ENCODE measurements at regions not wholly inside any gene's neighbourhood (a gene's known extent, or its start where the extent isn't known, plus 50 kb on each side); places are given as distances from the start of the nearest gene placed in this dataset.

DNA sequence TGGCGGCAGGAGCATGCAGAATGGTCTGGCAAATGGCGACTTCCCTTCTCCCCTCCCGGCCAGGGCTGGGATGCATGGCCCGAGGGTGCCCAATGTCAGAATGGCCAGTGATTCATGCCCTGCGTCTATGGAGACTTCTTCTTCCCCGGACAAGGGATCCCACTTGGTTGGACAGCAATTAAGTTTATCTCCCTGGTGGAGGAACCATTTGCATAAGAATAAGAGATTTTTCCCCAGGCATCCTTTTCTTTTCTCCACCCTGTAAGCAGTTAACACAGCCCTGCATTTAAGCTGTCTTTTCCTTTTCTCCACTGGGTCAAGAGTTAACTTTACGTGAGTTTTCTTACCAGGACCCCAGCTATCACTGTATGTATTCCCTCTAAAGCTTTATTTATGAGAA, 856.6 kb downstream of the GLUD2 start:
- no peak overlapping the region for H3K9ac ChIP-seq (ENCODE audit: low read length)
- no peaks in the 10 kb centered on the region for H3K79me2 ChIP-seq (ENCODE audit: low read length)
- H3K4me1 ChIP-seq (ENCODE audit: low read length) = peaks cover 28% of the 10 kb centered on the region
- no peaks in the 10 kb centered on the region for H3K9me3 ChIP-seq (ENCODE audit: insufficient read depth, low read length)
- H3K4me2 ChIP-seq (ENCODE audit: low read length) = no peak overlapping the region
- no peaks in the 10 kb centered on the region for H3K27me3 ChIP-seq (ENCODE audit: low read depth, low read length)
- H3K4me3 ChIP-seq (ENCODE audit: low read length) = no peak overlapping the region
- H3K27ac ChIP-seq (ENCODE audit: low read length) = no peak overlapping the region
- 0 out of 2 replicates have a peak overlapping the region, but pooled peaks have one; percentile 23 for H2AFZ ChIP-seq (ENCODE audit: low read depth, low read length)
- TF ChIP-seq, protein P1, sequence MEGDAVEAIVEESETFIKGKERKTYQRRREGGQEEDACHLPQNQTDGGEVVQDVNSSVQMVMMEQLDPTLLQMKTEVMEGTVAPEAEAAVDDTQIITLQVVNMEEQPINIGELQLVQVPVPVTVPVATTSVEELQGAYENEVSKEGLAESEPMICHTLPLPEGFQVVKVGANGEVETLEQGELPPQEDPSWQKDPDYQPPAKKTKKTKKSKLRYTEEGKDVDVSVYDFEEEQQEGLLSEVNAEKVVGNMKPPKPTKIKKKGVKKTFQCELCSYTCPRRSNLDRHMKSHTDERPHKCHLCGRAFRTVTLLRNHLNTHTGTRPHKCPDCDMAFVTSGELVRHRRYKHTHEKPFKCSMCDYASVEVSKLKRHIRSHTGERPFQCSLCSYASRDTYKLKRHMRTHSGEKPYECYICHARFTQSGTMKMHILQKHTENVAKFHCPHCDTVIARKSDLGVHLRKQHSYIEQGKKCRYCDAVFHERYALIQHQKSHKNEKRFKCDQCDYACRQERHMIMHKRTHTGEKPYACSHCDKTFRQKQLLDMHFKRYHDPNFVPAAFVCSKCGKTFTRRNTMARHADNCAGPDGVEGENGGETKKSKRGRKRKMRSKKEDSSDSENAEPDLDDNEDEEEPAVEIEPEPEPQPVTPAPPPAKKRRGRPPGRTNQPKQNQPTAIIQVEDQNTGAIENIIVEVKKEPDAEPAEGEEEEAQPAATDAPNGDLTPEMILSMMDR (IDR thresholded peaks at IDR 0.05; ENCODE audit: low read depth, low read length) = no peak
- no peaks in the 10 kb centered on the region for H3K36me3 ChIP-seq (replicated peaks; ENCODE audit: low read depth, low read length)
- no peaks in the 10 kb centered on the region for H4K20me1 ChIP-seq (ENCODE audit: insufficient read depth, low read length)

DNA sequence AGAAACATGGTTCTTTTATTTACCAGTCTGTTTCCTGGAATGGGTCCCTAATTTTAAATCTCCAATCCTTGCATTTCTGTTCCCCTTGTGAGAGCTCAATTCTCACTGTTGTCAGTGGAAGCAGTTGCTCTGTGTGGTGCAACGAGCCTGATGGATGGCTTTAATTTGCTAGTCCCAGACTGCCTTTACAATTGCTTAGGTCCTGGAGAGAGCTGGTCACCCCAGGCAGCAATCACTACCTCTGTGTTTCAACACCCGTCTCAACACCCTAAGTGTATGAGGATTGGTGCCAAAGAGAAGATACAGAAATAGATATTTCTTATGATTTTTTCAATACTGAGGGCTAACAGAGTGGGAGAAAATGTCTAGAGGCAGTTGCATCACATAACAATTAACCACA, 873.8 kb downstream of the GLUD2 start:
- Histone ChIP-seq H3K4me2 (ENCODE audit: low read length) (no peak overlapping the region), H3K4me1 (ENCODE audit: low read length) (no peaks in the 10 kb centered on the region), H3K27ac (ENCODE audit: low read length) (no peak overlapping the region), H3K36me3 (replicated peaks; ENCODE audit: low read depth, low read length) (no peaks in the 10 kb centered on the region), H3K9me3 (ENCODE audit: insufficient read depth, low read length) (no peaks in the 10 kb centered on the region), H3K27me3 (ENCODE audit: low read depth, low read length) (no peaks in the 10 kb centered on the region), H2AFZ (ENCODE audit: low read depth, low read length) (no peak overlapping the region), H3K4me3 (ENCODE audit: low read length) (no peak overlapping the region), H3K9ac (ENCODE audit: low read length) (no peak overlapping the region), H3K79me2 (ENCODE audit: low read length) (no peaks in the 10 kb centered on the region), H4K20me1 (ENCODE audit: insufficient read depth, low read length) (no peaks in the 10 kb centered on the region)
- TF ChIP-seq, protein P1 (IDR thresholded peaks at IDR 0.05; ENCODE audit: low read depth, low read length) = no peak
- TF ChIP-seq EZH2phosphoT487 (IDR thresholded peaks at IDR 0.05; ENCODE audit: low read depth) = no peak

DNA sequence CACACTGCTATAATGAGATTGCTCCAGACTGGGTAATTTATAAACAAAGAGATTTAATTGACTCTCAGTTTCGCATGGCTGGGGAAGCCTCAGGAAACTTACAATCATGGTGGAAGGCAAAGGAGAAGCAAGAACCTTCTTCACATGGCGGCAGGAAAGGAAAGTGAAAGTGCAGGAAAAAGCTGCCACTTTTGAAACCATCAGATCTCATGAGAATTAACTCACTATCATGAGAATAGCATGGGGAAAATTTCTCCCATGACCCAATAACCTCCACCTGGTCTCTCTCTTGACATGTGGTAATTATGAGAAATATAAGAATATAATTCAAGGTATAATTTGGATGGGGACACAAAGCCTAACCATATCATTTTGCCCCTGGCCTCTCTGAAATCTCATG, 884.2 kb downstream of the GLUD2 start:
- Histone ChIP-seq H3K27me3 (ENCODE audit: low read depth, low read length) (no peaks in the 10 kb centered on the region), H3K4me2 (ENCODE audit: low read length) (no peak overlapping the region; the same call in 1 of the 2 replicates), H3K79me2 (ENCODE audit: low read length) (no peaks in the 10 kb centered on the region), H3K27ac (ENCODE audit: low read length) (no peak overlapping the region), H3K4me1 (ENCODE audit: low read length) (no peaks in the 10 kb centered on the region), H3K9ac (ENCODE audit: low read length) (no peak overlapping the region), H3K4me3 (ENCODE audit: low read length) (no peak overlapping the region), H2AFZ (ENCODE audit: low read depth, low read length) (no peak overlapping the region), H3K9me3 (ENCODE audit: insufficient read depth, low read length) (no peaks in the 10 kb centered on the region), H4K20me1 (ENCODE audit: insufficient read depth, low read length) (no peaks in the 10 kb centered on the region), H3K36me3 (replicated peaks; ENCODE audit: low read depth, low read length) (no peaks in the 10 kb centered on the region)
- TF ChIP-seq EZH2phosphoT487 (IDR thresholded peaks at IDR 0.05; ENCODE audit: low read depth) = no peak
- TF ChIP-seq, protein P1 (IDR thresholded peaks at IDR 0.05; ENCODE audit: low read depth, low read length) = no peak

DNA sequence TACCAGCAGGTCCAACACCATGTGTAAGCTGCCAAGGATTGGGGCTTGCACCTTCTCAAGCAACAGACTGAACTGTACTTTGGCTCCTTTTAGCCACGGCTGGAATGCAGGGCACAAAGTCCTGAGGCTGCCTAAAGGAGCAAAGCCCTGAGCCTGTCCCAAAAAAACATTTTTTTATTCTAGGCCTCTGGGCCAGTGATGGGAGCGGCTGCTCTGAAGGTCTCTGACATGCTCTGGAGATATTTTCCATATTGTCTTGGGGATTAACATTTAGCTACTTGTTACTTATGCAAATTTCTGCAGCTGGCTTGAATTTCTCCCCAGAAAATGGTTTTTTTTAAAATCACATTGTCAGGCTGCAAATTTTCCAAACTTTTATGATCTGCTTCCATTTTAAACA, 885.3 kb downstream of the GLUD2 start:
- Histone ChIP-seq H3K36me3 (replicated peaks; ENCODE audit: low read depth, low read length) (no peaks in the 10 kb centered on the region), H3K4me2 (ENCODE audit: low read length) (no peak overlapping the region), H3K4me1 (ENCODE audit: low read length) (no peaks in the 10 kb centered on the region), H3K27ac (ENCODE audit: low read length) (no peak overlapping the region), H3K9ac (ENCODE audit: low read length) (no peak overlapping the region), H3K79me2 (ENCODE audit: low read length) (no peaks in the 10 kb centered on the region), H3K27me3 (ENCODE audit: low read depth, low read length) (no peaks in the 10 kb centered on the region), H2AFZ (ENCODE audit: low read depth, low read length) (no peak overlapping the region), H3K4me3 (ENCODE audit: low read length) (no peak overlapping the region), H4K20me1 (ENCODE audit: insufficient read depth, low read length) (no peaks in the 10 kb centered on the region), H3K9me3 (ENCODE audit: insufficient read depth, low read length) (no peaks in the 10 kb centered on the region)
- TF ChIP-seq, protein P1 (IDR thresholded peaks at IDR 0.05; ENCODE audit: low read depth, low read length) = no peak
- no peak for TF ChIP-seq EZH2phosphoT487 (IDR thresholded peaks at IDR 0.05; ENCODE audit: low read depth)
